ENCODE measurements at regions not wholly inside any gene's neighbourhood (a gene's known extent, or its start where the extent isn't known, plus 50 kb on each side); places are given as distances from the start of the nearest gene placed in this dataset.

- TF ChIP-seq PRDM15 (CRISPR knock-in tag; IDR thresholded peaks at IDR 0.05) (no peak), TARDBP (IDR thresholded peaks at IDR 0.05; ENCODE audit: borderline replicate concordance) (no peak)
Measured at GRCh38 chr18:28786926-28787325, 610.0 kb upstream of the CDH2 start (continued).

- Histone ChIP-seq H3K9ac (ENCODE audit: control insufficient read depth, insufficient read depth, low read length) (no peak overlapping the region), H3K9me3 (replicated peaks; ENCODE audit: control insufficient read depth, insufficient read depth, low read length) (no peaks in the 10 kb centered on the region), H3K36me3 (ENCODE audit: control insufficient read depth in 2 of 2, insufficient read depth in 2 of 2, low read length in 1 of 2) (no peaks in the 10 kb centered on the region), H3K4me1 (ENCODE audit: control insufficient read depth, insufficient read depth, low read length) (no peaks in the 10 kb centered on the region), H3K27ac (ENCODE audit: control insufficient read depth, insufficient read depth) (no peak overlapping the region), H2AFZ (ENCODE audit: control insufficient read depth, low read depth, low read length) (no peak overlapping the region), H3K79me2 (ENCODE audit: control insufficient read depth, insufficient read depth, low read length) (no peaks in the 10 kb centered on the region), H3K27me3 (replicated peaks in 1 of 2; ENCODE audit: control insufficient read depth in 2 of 2, insufficient read depth in 2 of 2, low read length in 1 of 2) (no peaks in the 10 kb centered on the region), H3K4me2 (ENCODE audit: control insufficient read depth, insufficient read depth) (no peak overlapping the region), H3K4me3 (no peak overlapping the region), H4K20me1 (ENCODE audit: control insufficient read depth, insufficient read depth) (no peaks in the 10 kb centered on the region)
- intact Hi-C loops (cut with micrococcal nuclease; ENCODE audit: unreplicated experiment) = no loop called here
- no peak; the same call in 2 of the 3 replicates for ATAC-seq
- CTCF ChIA-PET = no interaction called here
- DNase-seq (ENCODE audit: low read depth, low spot score) = no peak
- no TSS peak for BruUV-seq (replicated peaks)
- in situ Hi-C loops (cut with MboI) = no loop called here
- POLR2A ChIA-PET = no interaction called here
- 53% methylated on average over 4 of the region's 4 CpGs for WGBS (ENCODE audit: insufficient coverage, insufficient replicate concordance, low lambda C conversion rate, missing lambda C conversion rate)
- no peak for TF ChIP-seq CEBPB (IDR thresholded peaks at IDR 0.05; ENCODE audit: borderline replicate concordance in 1 of 2, low read depth in 2 of 2, low read length in 2 of 2)
- no peak for TF ChIP-seq RUNX3 (IDR thresholded peaks at IDR 0.05; ENCODE audit: low read length)
- TF ChIP-seq MEF2B (IDR thresholded peaks at IDR 0.05; ENCODE audit: partially characterized antibody, poor library complexity, severe bottlenecking) = no peak
- no peak for TF ChIP-seq NRF1 (conservative IDR thresholded peaks at IDR 0.05; ENCODE audit: low read depth, low read length)
- TF ChIP-seq RAD51 (IDR thresholded peaks at IDR 0.05) = no peak
- no peak for TF ChIP-seq FOS (IDR thresholded peaks at IDR 0.05; ENCODE audit: borderline replicate concordance, extremely low read depth, insufficient read length)
- TF ChIP-seq PAX5 (IDR thresholded peaks at IDR 0.05; ENCODE audit: borderline replicate concordance, low read depth, low read length) = no peak
- TF ChIP-seq NR2F1 (conservative IDR thresholded peaks at IDR 0.05) = no peak
- TF ChIP-seq PKNOX1 (IDR thresholded peaks at IDR 0.05) = no peak
- TF ChIP-seq IKZF2 (IDR thresholded peaks at IDR 0.05) = no peak
- TF ChIP-seq BMI1 (IDR thresholded peaks at IDR 0.05; ENCODE audit: borderline replicate concordance) = no peak
- TF ChIP-seq JUND (IDR thresholded peaks at IDR 0.05; ENCODE audit: low read depth, low read length) = no peak
- SMC1A ChIA-PET (ENCODE audit: uncharacterized antibody, unreplicated experiment) = interaction anchor here (1.7 kb wide), 1 partner anchor 12 kb away, joined by 3 read pairs; no protein-coding TSS in a partner anchor
- no peak for FAIRE-seq
- RAD21 ChIA-PET (ENCODE audit: unreplicated experiment) = no interaction called here
Measured at GRCh38 chr18:28781616-28782362, 604.9 kb upstream of the CDH2 start.
